ENCODE measurements at regions not wholly inside any gene's neighbourhood (a gene's known extent, or its start where the extent isn't known, plus 50 kb on each side); places are given as distances from the start of the nearest gene placed in this dataset.

DNA sequence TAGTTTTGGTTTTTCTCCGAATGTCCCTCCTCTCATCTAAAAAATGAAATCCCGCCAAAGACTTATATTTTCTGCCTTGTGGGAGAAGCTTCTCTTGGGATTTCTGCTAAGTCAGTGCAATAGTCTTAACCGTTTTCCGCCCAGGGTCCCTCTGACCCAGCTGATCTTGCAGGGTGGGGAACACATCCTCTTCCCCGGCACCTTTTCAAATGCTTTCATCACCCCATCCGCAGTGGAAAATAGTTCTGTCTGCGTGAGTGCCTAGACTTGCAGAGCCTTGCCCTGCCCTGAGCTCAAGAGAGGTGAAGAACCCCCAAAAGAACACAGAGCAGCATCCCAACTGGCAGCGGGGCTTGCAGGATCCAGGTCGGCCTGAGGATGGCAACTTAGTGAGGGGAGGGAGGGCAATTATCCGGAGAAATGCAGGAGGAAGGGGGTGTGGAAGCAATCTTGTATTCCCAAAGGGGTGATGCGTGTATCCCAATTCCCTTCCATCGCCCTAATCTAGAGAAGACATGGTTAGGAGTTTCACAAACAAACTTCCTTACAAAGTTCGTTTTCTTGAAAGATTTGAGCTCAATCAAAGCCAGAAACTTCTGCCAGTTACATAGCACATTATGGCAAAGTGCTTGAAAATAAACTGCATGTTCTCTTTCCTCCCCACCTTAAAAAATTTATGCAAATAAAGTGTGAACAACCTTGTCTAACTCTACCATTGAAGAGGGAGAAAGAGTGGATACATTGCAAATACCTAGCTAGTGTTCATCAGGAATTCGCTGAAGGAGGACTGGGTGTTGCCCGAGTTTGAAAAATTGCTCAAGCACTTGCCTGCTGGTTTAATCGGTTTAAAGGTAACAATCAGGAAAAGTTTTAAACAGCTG lies 79.9 kb downstream of the NR2F2 start:
- H3K9me3 ChIP-seq (replicated peaks) = no peaks in the 10 kb centered on the region

DNA sequence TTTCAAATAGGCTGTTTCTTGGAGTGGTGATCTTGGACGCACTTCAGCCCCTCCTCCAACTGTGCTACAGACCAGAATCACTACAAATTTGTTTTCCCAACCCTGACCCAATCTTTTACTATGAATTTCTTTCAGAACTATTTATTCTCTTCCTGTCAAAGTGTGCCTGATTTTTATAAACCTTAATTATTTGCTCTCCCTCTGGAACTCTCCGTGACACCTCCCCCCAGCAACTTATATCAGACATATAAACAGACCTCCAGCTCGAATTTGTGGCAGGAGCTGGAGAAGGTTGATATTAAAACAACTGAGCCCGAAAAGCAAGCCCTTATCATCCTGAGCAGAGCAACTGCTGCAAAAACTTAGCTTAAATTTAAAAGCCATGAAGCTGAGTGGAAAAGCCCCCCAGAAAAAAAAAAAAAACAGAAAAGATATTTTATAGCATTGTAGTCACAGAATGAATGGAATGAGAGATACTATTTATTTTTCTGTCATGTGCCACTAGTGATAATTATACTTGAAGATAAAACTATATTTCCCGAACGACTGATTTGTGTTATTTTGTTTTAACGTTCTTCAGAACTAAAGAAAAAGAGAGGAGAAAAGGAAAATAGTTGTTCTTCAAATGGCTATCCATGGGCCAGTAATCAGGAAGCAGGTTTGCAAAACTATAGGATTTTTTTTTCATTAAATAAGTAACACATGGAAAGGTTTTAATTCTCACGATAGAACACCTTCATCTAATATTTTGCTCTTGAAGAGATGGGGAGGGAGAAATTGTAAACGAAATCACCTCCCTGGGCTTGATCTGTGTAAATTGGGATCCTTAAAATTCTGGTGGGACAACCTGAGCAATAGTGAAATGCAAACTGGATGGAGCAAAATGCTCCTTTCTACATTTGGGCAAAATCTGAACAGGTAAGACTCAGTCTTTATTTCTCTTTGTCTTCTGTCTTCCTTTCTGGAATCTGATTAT lies 80.8 kb downstream of the NR2F2 start:
- Histone ChIP-seq H3K36me3 (no peaks in the 10 kb centered on the region), H3K9me3 (replicated peaks) (no peaks in the 10 kb centered on the region), H3K4me1 (replicated peaks) (no peaks in the 10 kb centered on the region), H3K27ac (no peak overlapping the region), H3K27me3 (replicated peaks) (peaks cover 30% of the 10 kb centered on the region), H3K4me3 (no peak overlapping the region)
- DNase-seq (ENCODE audit: low read depth in 1 of 2, low spot score in 2 of 2) = no peak

More for the DNA sequence above, 79.9 kb downstream of the NR2F2 start:
- peaks cover 30% of the 10 kb centered on the region for H3K27me3 ChIP-seq (replicated peaks)
- H3K4me1 ChIP-seq (replicated peaks) = no peaks in the 10 kb centered on the region
- no peak for DNase-seq (ENCODE audit: low read depth in 1 of 2, low spot score in 2 of 2)
- H3K27ac ChIP-seq = no peak overlapping the region
- no peaks in the 10 kb centered on the region for H3K36me3 ChIP-seq
- H3K4me3 ChIP-seq = no peak overlapping the region

- H3K36me3 ChIP-seq = no peaks in the 10 kb centered on the region
- H3K9me3 ChIP-seq (replicated peaks) = no peaks in the 10 kb centered on the region
- no peak for DNase-seq (ENCODE audit: low read depth in 1 of 2, low spot score in 2 of 2)
- H3K27me3 ChIP-seq (replicated peaks) = peaks cover 39% of the 10 kb centered on the region
- H3K4me3 ChIP-seq = no peak overlapping the region
- H3K27ac ChIP-seq = no peak overlapping the region
- H3K4me1 ChIP-seq (replicated peaks) = peaks cover 5% of the 10 kb centered on the region; the same call in 1 of the 2 replicates
These were observed 81.8 kb downstream of the NR2F2 start for GRCh38 chr15:96412045-96412905.

- H3K4me3 ChIP-seq = no peak overlapping the region
- no peak overlapping the region for H3K27ac ChIP-seq
- H3K27me3 ChIP-seq (replicated peaks) = peaks cover 40% of the 10 kb centered on the region
- peaks cover 5% of the 10 kb centered on the region; the same call in 1 of the 2 replicates for H3K4me1 ChIP-seq (replicated peaks)
- H3K9me3 ChIP-seq (replicated peaks) = no peaks in the 10 kb centered on the region
- no peak for DNase-seq (ENCODE audit: low read depth in 1 of 2, low spot score in 2 of 2)
- no peaks in the 10 kb centered on the region for H3K36me3 ChIP-seq
These were observed 82.4 kb downstream of the NR2F2 start for GRCh38 chr15:96412906-96413231.

GRCh38 chr15:96413657-96414056 lies 83.2 kb downstream of the NR2F2 start:
- no peak overlapping the region for H3K27ac ChIP-seq
- no peak for DNase-seq (ENCODE audit: low read depth in 1 of 2, low spot score in 2 of 2)
- peaks cover 39% of the 10 kb centered on the region for H3K27me3 ChIP-seq (replicated peaks)
- no peak overlapping the region for H3K4me3 ChIP-seq
- no peaks in the 10 kb centered on the region for H3K36me3 ChIP-seq
- no peaks in the 10 kb centered on the region for H3K9me3 ChIP-seq (replicated peaks)
- peaks cover 5% of the 10 kb centered on the region; the same call in 1 of the 2 replicates for H3K4me1 ChIP-seq (replicated peaks)

- H3K27me3 ChIP-seq (replicated peaks) = peaks cover 27% of the 10 kb centered on the region
These were observed 84.4 kb downstream of the NR2F2 start for GRCh38 chr15:96414875-96415274.

DNA sequence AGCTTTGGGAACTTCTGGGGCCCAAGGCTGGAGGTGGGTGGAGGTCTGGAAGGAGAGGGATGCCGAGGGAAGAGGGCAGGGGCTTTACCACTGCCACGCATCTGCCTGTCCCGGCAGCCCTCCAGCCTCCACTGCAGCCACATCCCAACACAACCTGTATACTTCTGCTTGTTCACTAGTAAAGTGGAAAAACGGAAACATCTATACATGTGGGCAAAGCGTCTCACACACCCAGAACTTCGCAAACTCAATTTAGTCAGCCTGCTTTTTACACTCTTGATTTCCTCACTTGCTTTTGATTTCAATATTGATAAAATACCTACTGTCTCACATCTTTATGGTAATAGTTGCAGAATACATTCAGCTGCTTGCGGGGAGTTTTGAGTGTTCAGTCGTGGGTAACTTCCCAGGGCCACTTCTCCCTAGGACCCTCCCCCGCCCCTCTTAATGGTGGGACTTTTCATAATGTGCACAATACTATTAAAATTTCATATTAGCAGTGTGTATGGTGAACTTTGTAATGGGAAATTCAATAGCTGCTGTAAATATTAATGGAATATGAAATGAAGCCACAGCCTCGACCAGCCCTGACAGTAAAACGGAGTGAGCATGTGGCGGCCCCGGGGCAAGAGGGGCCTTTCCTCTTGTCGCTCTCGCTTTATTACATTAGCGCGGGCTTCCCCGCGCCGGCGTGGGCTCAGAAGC lies 85.2 kb downstream of the NR2F2 start:
- no peaks in the 10 kb centered on the region for H3K36me3 ChIP-seq
- H3K27ac ChIP-seq = no peak overlapping the region
- H3K4me1 ChIP-seq (replicated peaks) = peaks cover 5% of the 10 kb centered on the region; the same call in 1 of the 2 replicates
- H3K9me3 ChIP-seq (replicated peaks) = no peaks in the 10 kb centered on the region
- no peak for DNase-seq (ENCODE audit: low read depth in 1 of 2, low spot score in 2 of 2)
- peaks cover 20% of the 10 kb centered on the region for H3K27me3 ChIP-seq (replicated peaks)
- H3K4me3 ChIP-seq = no peak overlapping the region

More at GRCh38 chr15:96414875-96415274, 84.4 kb downstream of the NR2F2 start:
- Histone ChIP-seq H3K9me3 (replicated peaks) (no peaks in the 10 kb centered on the region), H3K4me1 (replicated peaks) (peaks cover 5% of the 10 kb centered on the region; the same call in 1 of the 2 replicates), H3K36me3 (no peaks in the 10 kb centered on the region), H3K4me3 (no peak overlapping the region), H3K27ac (no peak overlapping the region)
- DNase-seq (ENCODE audit: low read depth in 1 of 2, low spot score in 2 of 2) = no peak

GRCh38 chr15:96416218-96416933 lies 85.9 kb downstream of the NR2F2 start:
- H3K4me3 ChIP-seq = no peak overlapping the region
- H3K4me1 ChIP-seq (replicated peaks) = peaks cover 5% of the 10 kb centered on the region; the same call in 1 of the 2 replicates
- no peaks in the 10 kb centered on the region for H3K36me3 ChIP-seq
- no peak overlapping the region for H3K27ac ChIP-seq
- no peak for DNase-seq (ENCODE audit: low read depth in 1 of 2, low spot score in 2 of 2)
- peaks cover 16% of the 10 kb centered on the region for H3K27me3 ChIP-seq (replicated peaks)
- no peaks in the 10 kb centered on the region for H3K9me3 ChIP-seq (replicated peaks)

DNA sequence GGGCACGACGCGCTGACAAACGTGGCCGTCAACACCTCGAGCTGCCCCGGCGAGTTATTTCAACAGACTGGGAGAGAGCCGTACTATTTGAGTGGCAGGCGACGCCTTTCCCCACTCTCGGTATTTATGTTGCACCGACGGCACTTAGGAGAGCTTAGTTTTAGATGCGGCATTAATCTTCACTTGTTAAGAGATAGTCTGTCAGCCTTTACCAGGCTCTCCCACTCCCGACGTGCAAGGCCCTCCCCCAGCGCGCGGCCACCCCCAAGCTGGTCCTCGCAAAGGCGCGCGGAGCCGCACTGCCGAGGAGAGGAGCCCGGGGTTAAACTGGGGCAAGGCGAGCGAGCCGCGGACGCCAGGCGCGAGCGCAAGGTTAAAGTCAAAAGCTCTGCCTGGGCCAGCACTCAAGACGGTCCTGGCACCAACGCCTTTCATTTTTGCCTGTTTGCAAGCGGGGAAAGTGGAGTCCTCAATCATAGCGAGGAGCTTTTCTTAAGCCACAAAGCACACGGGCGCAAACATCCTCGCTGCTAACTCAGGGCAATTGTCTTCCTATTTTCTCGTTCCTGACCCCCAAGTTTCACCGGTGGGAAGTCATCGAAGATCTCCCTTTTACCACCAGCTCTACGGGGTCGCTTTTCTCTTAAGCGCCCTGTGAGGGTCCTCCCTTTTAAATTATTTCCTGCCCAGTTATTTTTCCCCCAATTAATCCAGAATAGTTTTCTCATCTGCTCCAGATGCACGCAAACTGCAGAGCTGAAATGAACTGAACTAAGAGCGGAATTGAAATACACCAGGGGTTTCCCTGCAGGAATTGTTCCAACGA lies 86.6 kb downstream of the NR2F2 start:
- Histone ChIP-seq H3K27me3 (replicated peaks) (peaks cover 19% of the 10 kb centered on the region), H3K27ac (no peak overlapping the region), H3K9me3 (replicated peaks) (no peaks in the 10 kb centered on the region), H3K4me3 (no peak overlapping the region), H3K4me1 (replicated peaks) (peaks cover 5% of the 10 kb centered on the region; the same call in 1 of the 2 replicates), H3K36me3 (no peaks in the 10 kb centered on the region)
- DNase-seq (ENCODE audit: low read depth in 1 of 2, low spot score in 2 of 2) = no peak

GRCh38 chr15:96417760-96418130 lies 87.2 kb downstream of the NR2F2 start:
- no peaks in the 10 kb centered on the region for H3K9me3 ChIP-seq (replicated peaks)
- H3K4me3 ChIP-seq = no peak overlapping the region
- H3K36me3 ChIP-seq = no peaks in the 10 kb centered on the region
- H3K27ac ChIP-seq = no peak overlapping the region
- DNase-seq (ENCODE audit: low read depth in 1 of 2, low spot score in 2 of 2) = no peak
- peaks cover 5% of the 10 kb centered on the region; the same call in 1 of the 2 replicates for H3K4me1 ChIP-seq (replicated peaks)
- H3K27me3 ChIP-seq (replicated peaks) = peaks cover 20% of the 10 kb centered on the region

GRCh38 chr15:96418146-96418545 lies 87.6 kb downstream of the NR2F2 start:
- H3K27me3 ChIP-seq (replicated peaks) = peaks cover 20% of the 10 kb centered on the region

More at GRCh38 chr15:96418146-96418545, 87.6 kb downstream of the NR2F2 start:
- Histone ChIP-seq H3K36me3 (no peaks in the 10 kb centered on the region), H3K4me3 (no peak overlapping the region), H3K9me3 (replicated peaks) (no peaks in the 10 kb centered on the region), H3K4me1 (replicated peaks) (peaks cover 5% of the 10 kb centered on the region; the same call in 1 of the 2 replicates), H3K27ac (no peak overlapping the region)
- DNase-seq (ENCODE audit: low read depth in 1 of 2, low spot score in 2 of 2) = no peak
